T-helper 2 cell (primary cell): ENCODE measurements at regions not wholly inside any gene's neighbourhood (a gene's known extent, or its start where the extent isn't known, plus 50 kb on each side); places are given as distances from the start of the nearest gene placed in this dataset.
"Not testable (repeated sequence)": the region's sequence is repeated elsewhere in the genome, so short reads cannot be mapped to it uniquely, and the experiment has no call there.

Experiments used
- DNase-seq, 5 experiments: peaks; one replicate each; pipeline versions ENCODE4 v3.0.0 to v3.0.0-alpha.2; 2012 to 2022

GRCh38 chr2:17362956-17363355 lies 155.3 kb downstream of the RAD51AP2 start:
- DNase-seq: no peak

GRCh38 chr2:17355608-17356329 lies 162.5 kb downstream of the RAD51AP2 start:
- no peak for DNase-seq

DNA sequence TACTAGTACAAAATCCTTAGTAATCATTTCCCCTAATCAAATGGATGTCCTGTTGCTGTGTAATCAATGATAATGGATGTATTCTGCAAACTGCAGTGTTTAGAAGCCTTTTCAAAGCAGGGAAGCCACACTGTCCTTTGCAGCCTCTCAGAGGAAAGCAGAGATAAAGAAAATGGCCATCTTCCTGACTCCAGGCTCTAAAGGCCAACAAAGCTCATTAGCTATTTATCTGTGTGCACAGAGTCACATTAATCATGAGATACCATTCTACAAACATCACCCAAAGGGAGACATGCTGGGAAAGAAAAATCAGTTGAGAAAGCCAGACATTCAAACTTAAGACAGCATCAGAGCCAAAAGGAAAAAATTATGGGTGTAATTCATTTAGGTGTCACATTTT lies 165.0 kb downstream of the RAD51AP2 start:
- DNase-seq: no peak

GRCh38 chr2:17342692-17343091 lies 175.5 kb downstream of the RAD51AP2 start:
- not testable (repeated sequence) for DNase-seq

DNA sequence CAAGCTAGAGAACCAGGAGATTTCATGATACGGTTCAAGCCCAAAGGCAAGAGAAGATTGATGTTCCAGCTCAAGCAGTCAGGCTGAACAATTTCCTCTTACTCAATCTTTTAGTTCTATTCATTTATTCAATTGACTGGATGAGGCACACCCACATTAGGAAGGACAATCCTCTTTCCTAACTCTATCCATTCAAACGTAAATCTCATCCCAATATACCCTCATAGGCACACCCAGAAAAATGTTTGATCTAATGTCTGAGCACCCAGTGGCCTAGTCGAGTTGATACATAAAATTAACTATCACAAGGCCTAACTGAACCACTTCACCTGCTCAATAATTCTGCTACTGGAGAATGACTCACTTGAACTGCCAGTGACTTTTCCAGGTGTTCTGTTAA lies 180.7 kb downstream of the RAD51AP2 start:
- no peak for DNase-seq

- peak in 1 of 5 experiments; percentile 15 for DNase-seq
Measured at GRCh38 chr2:17336458-17336857, 181.8 kb downstream of the RAD51AP2 start.

GRCh38 chr2:17334300-17334699 lies 183.9 kb downstream of the RAD51AP2 start:
- no peak for DNase-seq

DNA sequence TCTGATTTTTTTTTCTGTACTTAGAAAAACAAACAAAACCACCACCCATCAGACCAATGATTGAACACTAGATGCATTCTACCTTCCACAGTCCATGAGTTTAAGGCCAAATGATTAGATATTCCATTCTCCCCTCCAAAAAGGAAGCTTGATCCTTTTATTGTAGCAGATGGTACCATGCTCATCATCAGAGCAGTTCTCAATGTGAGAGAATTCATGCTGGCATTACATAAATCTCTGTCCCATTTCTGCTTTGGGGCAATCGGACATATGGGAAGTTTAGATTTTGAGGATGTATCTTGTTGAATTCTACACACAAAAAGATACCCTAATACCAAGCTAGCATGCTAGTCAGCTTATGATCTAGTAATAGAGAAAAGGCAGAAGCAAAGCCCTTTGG lies 186.6 kb downstream of the RAD51AP2 start:
- no peak for DNase-seq

GRCh38 chr2:17328161-17328560 lies 190.1 kb downstream of the RAD51AP2 start:
- DNase-seq: no peak

GRCh38 chr2:17327649-17328048 lies 190.6 kb downstream of the RAD51AP2 start:
- no peak for DNase-seq

GRCh38 chr2:17326717-17327116 lies 191.5 kb downstream of the RAD51AP2 start:
- DNase-seq: no peak

- no peak for DNase-seq
Measured at GRCh38 chr2:17323697-17324096, 194.5 kb downstream of the RAD51AP2 start.

DNA sequence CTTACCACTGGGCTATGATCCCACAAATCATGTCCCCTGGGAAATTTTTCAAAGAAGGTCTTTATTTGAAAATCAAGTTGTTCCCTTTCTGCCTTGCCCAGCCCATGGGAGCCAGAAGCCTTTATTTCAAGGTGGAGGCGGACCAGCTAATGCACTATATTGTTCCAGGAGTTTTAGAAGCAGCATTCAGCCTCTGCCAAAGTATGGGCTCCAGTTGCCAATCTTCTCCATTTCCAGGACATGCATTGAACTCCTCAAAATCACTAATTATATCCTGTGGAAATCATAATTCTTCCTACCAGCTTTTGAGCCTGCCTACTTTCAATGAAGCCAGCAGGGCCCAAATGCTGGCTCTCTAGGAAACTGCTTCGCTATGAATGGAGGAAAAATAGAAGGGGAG lies 195.8 kb downstream of the RAD51AP2 start:
- no peak for DNase-seq

GRCh38 chr2:17319090-17319489 lies 199.2 kb downstream of the RAD51AP2 start:
- DNase-seq: peak in 1 of 5 experiments; percentile 18

DNA sequence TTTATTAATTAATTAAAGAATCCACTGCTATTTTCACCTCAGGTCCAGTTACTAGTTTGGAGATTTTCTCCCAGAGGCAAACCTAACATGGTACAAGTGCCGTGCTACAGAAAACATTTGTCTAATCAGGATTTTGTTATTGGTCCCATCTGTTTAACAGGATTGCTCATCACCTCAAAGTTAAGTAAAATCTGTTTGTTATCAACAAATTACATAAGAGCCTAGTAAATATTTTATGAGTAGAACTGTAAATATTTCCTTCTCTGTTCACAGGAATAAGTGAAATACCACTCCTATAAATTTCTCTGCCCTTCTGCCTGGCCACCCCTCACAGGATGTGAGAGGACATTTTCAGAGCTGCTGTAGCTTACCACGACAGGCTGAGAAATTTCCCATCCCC lies 200.2 kb downstream of the RAD51AP2 start:
- no peak for DNase-seq

- DNase-seq: peak in 1 of 5 experiments; percentile 28
Measured at GRCh38 chr2:17317439-17317976, 200.7 kb downstream of the RAD51AP2 start.

DNA sequence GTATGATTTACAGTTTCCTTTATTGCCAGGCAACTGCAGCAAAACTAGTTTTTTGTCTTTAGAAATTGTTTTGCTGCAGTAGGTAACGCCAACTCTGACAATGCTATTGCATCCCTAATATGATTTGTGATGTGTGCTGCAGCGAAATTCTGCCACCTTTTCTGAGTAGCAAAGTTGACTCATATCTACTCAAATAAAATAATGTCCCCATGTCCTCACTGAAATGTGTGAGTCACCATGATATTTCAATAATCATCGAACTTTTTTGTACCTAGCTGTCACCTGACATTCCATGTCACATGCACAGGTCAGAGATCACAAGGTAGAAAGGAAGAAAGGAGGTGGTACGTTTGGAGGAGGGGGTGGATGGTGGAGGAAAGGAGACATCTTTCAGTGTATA lies 205.0 kb downstream of the RAD51AP2 start:
- DNase-seq: peak in 1 of 5 experiments; percentile 18

GRCh38 chr2:17311771-17312511 lies 206.3 kb downstream of the RAD51AP2 start:
- peak in 1 of 5 experiments; percentile 70 for DNase-seq

- no peak for DNase-seq
Measured at GRCh38 chr2:17311106-17311619, 207.1 kb downstream of the RAD51AP2 start.

DNA sequence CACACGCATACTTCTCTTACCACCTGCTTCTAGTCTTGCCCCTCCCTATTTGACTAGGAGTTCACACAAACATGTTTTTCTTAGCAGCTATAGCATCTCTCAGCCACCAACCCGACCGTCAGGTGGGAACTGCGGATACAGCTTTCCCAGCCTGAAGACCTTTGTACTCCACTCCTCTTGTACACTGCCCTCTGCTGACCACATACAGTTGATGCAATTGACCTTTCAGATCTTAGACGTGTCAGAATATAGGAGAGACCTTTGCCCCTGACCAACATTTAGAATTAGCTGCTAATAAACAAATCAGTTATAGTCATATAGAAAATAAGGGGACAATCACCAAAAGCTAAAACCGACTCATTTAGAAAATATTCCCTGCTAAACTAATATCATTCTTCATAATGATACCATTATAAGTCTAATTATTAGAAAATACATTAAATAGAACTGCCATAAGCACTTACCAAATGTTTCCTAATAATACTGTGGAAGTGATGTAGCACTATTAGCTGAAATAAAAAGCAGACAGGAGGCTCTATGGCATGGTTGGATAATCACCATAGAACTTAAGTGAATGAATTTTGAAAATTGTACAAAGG lies 208.4 kb downstream of the RAD51AP2 start:
- DNase-seq: peak in 1 of 5 experiments; percentile 19

DNA sequence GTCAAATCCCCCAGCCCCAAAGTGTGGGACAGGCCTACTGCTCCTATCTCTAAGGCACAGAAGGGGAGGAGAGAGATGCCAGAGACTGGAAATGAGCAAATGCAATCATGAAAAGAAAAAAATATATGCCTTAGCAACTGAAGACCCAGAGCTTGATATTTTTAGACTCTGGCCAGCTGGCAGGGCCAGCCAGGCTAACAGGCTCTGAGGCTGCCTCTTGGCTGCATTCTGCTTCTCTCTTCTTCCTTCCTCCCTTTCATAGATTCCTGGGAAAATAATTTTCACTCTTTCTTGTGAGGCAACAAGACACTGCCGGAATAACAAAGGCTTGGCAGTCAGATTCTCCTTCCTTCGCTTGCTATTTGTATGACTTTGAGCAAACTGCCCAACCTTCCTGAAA lies 209.1 kb downstream of the RAD51AP2 start:
- no peak for DNase-seq

DNA sequence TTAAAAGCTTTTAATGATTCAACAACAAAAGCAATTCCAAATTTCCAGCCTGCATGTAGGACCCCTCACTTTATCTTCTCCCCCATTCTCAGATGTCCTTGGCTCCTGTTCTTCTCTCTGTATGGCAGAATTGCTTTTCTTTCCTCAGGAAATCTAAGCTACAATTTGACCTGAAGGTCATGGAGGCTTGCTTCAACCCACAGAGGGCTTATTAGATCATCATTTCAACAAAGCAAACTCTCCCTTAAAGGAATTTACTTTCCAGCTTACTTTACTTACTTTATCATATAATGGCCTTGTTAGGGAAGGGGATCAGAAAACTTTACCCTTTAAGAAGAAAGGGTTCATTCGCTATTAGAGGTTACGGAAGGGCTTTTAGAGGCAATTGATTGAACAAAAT lies 211.5 kb downstream of the RAD51AP2 start:
- no peak for DNase-seq

DNA sequence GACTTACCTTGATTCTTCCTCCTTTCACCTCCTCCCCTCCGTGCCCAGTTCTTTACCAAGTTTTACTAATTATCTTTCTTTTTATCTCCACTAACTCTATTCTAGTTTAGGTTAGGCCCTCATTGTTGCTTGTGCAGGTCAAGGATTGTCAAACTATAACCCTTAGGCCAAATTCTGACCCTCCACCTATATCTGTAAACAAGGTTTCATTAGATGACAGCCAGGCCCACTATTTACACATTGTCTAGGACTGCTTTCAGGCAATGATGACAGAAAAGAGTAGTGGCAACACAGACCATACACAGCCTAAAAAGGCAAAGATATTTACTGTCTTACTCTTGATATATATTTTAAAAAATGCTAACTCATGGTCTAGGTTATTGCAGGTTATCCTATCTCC lies 212.0 kb downstream of the RAD51AP2 start:
- no peak for DNase-seq
